Ovary (tissue), 7 donors: ENCODE measurements at regions not wholly inside any gene's neighbourhood (a gene's known extent, or its start where the extent isn't known, plus 50 kb on each side); places are given as distances from the start of the nearest gene placed in this dataset.
"Not testable (repeated sequence)": the region's sequence is repeated elsewhere in the genome, so short reads cannot be mapped to it uniquely, and the experiment has no call there.

ENCODE experiments used
- DNase-seq, 5 donors: peaks; one replicate each; pipeline ENCODE4 v3.0.0-alpha.2; 2019 to 2020
- H3K27ac ChIP-seq, 2 donors: fragments of 200-600 bp; one replicate each; pipeline versions ENCODE4 v1.5.1 to v1.8.0; 2019 to 2022
- H3K27me3 ChIP-seq: fragments of 200-600 bp; one replicate; pipeline ENCODE4 v1.8.0; 2022
- H3K36me3 ChIP-seq: fragments of 200-600 bp; sonication (generic); one replicate; pipeline ENCODE4 v1.5.1; 2019
- H3K4me1 ChIP-seq: one replicate; pipeline ENCODE4 v1.8.1; 2013; ENCODE audit warnings: mild to moderate bottlenecking, moderate library complexity; ENCODE audit not compliant: insufficient read depth
- H3K4me3 ChIP-seq: fragments of 200-600 bp; sonication (generic); one replicate; pipeline ENCODE4 v1.5.1; 2017
- H3K9me3 ChIP-seq, 2 donors: fragments of 200-600 bp in 1 of 2; sonication (generic) in 1 of 2; one replicate each; pipeline versions ENCODE4 v1.5.1 to v1.8.1; 2013 to 2019; ENCODE audit warnings: mild to moderate bottlenecking in 1 of 2, moderate library complexity in 1 of 2
- CTCF ChIP-seq, 3 donors: fragments of 450-650 bp in 2 of 3; fragments of 200-600 bp in 1 of 3; IDR thresholded peaks; one replicate each; pipeline versions ENCODE4 v1.5.1 to v1.8.0; 2016 to 2022; ENCODE audit warnings: antibody characterized with exemption in 3 of 3, mild to moderate bottlenecking in 1 of 3
- EP300 ChIP-seq: sonication (generic); formaldehyde crosslinking; IDR thresholded peaks from one replicate; pipeline ENCODE4 v1.6.1; 2017; ENCODE audit warnings: antibody characterized with exemption
- POLR2A ChIP-seq: fragments of 450-650 bp; IDR thresholded peaks from one replicate; pipeline ENCODE4 v1.6.1; 2017; ENCODE audit warnings: antibody characterized with exemption, mild to moderate bottlenecking, moderate library complexity
- WGBS, 3 donors: extraction: QIAGEN DNeasy Blood & Tissue Kit in 1 of 3; methylation state at CpG; one replicate each; pipeline versions ENCODE4 v1.1.5 to v1.1.7; 2013 to 2017; 5-methylcytosine and 5-hydroxymethylcytosine counted together
- intact Hi-C, 4 donors: fragments of 100-400 bp; cut with DNase I; formaldehyde crosslinking; loops; one replicate each; pipeline versions ENCODE4 v1.11.0 to v1.15.1; 2022 to 2023
- donor health status: DM: no; HTN: no; CAD: no; lungs with moderate emphysema.
- donor health status: DM: no; HTN: no; CAD: no.
- donor health status: Bipolar disorder and iron deficiency.
- donor health status: DM: no; HTN: no; CAD: no.
- donor health status: DM: yes; HTN: yes; CAD: no.

DNA sequence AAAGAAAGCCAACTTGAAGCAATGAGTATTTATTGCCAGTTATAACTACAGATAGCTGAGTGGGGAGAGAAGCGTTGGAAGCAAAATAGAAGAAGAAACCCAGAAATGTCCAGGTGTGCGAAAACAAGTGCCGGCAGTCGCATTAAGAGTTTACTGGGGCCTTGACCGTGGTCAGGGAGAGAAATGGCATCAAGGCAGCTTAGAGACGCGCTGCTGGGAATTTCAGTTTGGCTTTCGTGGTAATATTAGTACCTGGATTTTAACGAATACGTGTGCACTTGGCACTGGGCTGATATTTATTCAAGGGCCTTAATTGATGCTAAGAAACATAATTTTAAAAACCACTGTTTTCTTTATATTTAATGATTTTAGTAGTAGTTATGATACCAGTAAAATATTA is 767.9 kb upstream of the TPTE start:
- WGBS, 3 donors, result 60 to 67% (median 64%) methylated on average over 10 of the region's 10 CpGs
- H3K4me1 ChIP-seq, H3K4me3 ChIP-seq, H3K36me3 ChIP-seq, H3K9me3 ChIP-seq, H3K27ac ChIP-seq, H3K27me3 ChIP-seq, intact Hi-C loops, DNase-seq: not testable (repeated sequence)

- Histone ChIP-seq H3K9me3 (no peaks in the 10 kb centered on the region), H3K36me3 (no peaks in the 10 kb centered on the region), H3K4me3 (no peak overlapping the region), H3K4me1 (no peaks in the 10 kb centered on the region), H3K27me3 (no peaks in the 10 kb centered on the region), H3K27ac (no peak overlapping the region)
- intact Hi-C loops, result no loop called here
- no peak for DNase-seq
- 53 to 60% (median 60%) methylated on average over 7 of the region's 7 CpGs for WGBS, 3 donors
- no peak for TF ChIP-seq CTCF (IDR thresholded peaks at IDR 0.05)
- no peak for TF ChIP-seq EP300
- TF ChIP-seq POLR2A, result no peak
These were observed 767.4 kb upstream of the TPTE start for GRCh38 chr21:9753943-9754342.

GRCh38 chr21:9754434-9754833 is 766.9 kb upstream of the TPTE start:
- H3K27me3 ChIP-seq, DNase-seq, H3K4me1 ChIP-seq, H3K27ac ChIP-seq, H3K9me3 ChIP-seq, intact Hi-C loops, H3K36me3 ChIP-seq, H3K4me3 ChIP-seq: not testable (repeated sequence)
- 31 to 55% (median 40%) methylated on average over 1 of the region's 1 CpG for WGBS, 3 donors

DNA sequence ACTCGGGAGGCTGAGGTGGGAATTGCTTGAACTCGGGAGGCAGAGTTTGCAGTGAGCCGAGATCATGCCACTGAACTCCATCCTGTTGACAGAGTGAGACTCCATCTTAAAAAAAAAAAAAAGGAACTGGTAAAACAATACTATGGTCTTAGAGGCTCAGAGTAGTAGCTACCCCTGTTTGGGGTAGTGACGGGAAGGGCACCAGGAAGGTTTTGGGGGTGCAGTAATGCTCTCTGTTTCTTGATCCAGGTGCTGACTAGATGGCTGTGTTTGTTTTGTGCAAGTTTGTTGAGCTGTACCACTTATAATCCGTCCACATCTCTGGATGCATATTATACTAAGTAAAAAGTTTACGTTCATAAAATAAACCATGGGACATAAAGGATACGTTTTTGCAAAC is 765.8 kb upstream of the TPTE start:
- TF ChIP-seq POLR2A (no peak), CTCF (IDR thresholded peaks at IDR 0.05) (no peak), EP300 (no peak)
- intact Hi-C loops, result no loop called here
- Histone ChIP-seq H3K4me1 (no peaks in the 10 kb centered on the region), H3K36me3 (no peaks in the 10 kb centered on the region), H3K27me3 (no peaks in the 10 kb centered on the region), H3K4me3 (no peak overlapping the region), H3K9me3 (no peaks in the 10 kb centered on the region), H3K27ac (no peak overlapping the region)
- DNase-seq, result no peak
- 47 to 61% (median 55%) methylated on average over 7 of the region's 7 CpGs for WGBS, 3 donors

DNA sequence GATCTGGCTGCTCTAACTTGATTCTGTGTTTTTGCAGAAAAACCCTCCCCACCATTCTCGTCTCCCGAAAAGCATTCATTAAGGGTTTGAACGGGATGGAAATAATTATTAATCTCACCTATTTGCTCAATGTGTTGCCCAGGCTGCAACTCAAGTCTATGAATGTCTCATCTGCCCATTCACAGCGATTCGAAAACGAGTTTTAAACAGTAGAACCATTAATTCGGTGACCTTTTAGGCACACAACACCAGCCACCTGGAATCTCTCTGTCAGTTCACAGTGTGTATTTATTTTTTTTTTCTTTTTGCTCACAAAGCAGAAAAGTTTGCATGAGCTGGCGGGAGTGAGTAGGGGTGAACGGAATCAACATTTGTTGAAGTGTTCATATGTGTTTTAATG is 764.7 kb upstream of the TPTE start:
- Histone ChIP-seq H3K4me1 (no peaks in the 10 kb centered on the region), H3K4me3 (no peak overlapping the region), H3K36me3 (no peaks in the 10 kb centered on the region), H3K27me3 (no peaks in the 10 kb centered on the region), H3K9me3 (no peaks in the 10 kb centered on the region), H3K27ac (no peak overlapping the region)
- WGBS, 3 donors, result 65 to 73% (median 69%) methylated on average over 9 of the region's 9 CpGs
- TF ChIP-seq POLR2A (no peak), EP300 (no peak), CTCF (IDR thresholded peaks at IDR 0.05) (no peak)
- intact Hi-C loops, result no loop called here
- no peak for DNase-seq

GRCh38 chr21:9757118-9757517 is 764.3 kb upstream of the TPTE start:
- H3K27ac ChIP-seq, H3K27me3 ChIP-seq, H3K36me3 ChIP-seq, H3K9me3 ChIP-seq, H3K4me1 ChIP-seq, DNase-seq, intact Hi-C loops, H3K4me3 ChIP-seq: not testable (repeated sequence)
- WGBS, 3 donors, result 49 to 63% (median 52%) methylated on average over 9 of the region's 9 CpGs

GRCh38 chr21:9757572-9757971 is 763.8 kb upstream of the TPTE start:
- DNase-seq, H3K27ac ChIP-seq, H3K4me3 ChIP-seq, H3K27me3 ChIP-seq, H3K4me1 ChIP-seq, intact Hi-C loops, H3K9me3 ChIP-seq, H3K36me3 ChIP-seq: not testable (repeated sequence)
- 74 to 75% (median 75%) methylated on average over 9 of the region's 9 CpGs for WGBS, 3 donors
